ENCODE measurements at regions not wholly inside any gene's neighbourhood (a gene's known extent, or its start where the extent isn't known, plus 50 kb on each side); places are given as distances from the start of the nearest gene placed in this dataset.
"Not testable (repeated sequence)": the region's sequence is repeated elsewhere in the genome, so short reads cannot be mapped to it uniquely, and the experiment has no call there.

GRCh38 chr4:106551724-106552123 lies 183.1 kb upstream of the GIMD1 start:
- ATAC-seq, result no peak
- intact Hi-C loops (cut with DNase I), result no loop called here
- DNase-seq, result no peak

DNA sequence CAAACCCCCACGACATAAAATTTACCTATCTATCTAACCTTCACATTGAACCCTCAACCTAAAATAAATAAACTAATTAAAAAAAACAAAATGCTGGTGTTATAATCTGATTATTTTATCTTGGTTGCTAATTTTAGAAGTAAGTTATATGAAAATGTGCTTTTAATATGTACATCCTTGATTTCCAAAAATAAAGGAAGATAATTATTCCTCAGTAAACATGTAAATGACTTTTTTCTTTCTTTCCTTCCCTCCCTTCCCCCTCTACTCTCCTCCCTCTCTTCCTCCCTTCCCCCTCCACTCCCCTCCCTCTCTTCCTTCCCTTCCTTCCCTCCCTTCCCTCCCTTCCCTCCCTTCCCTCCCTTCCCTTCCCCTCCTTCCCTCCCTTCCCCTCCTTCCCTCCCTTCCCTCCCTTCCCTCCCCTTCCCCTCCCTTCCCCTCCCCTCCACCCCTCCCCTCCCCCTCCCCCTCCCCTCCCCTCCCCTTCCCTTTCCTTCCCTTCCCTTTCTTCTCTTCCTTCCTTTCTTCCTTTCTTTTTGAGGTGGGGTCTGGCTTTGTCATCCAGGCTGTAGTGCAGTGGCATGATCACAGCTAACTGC lies 180.0 kb upstream of the GIMD1 start:
- intact Hi-C loops (cut with DNase I), result no loop called here
- ATAC-seq (no peak), DNase-seq (no peak)

DNA sequence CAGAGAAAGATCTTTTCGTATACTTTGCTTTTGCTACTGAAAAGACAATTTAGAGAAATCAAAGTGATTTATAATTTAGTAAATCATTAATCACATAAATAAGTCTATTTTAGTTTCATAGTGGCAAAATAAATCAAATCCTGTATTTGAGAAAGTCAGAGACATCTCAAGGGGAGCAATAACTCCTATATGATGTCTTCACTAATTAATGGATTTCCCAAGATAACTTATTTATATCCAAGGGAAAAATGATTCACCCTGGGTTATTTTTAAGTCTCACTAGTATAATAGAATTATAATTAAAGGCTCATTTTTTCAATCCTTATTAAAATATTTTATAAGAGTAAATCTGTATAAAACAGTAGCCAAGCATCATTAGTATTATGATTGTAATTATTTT lies 177.8 kb upstream of the GIMD1 start:
- no peak for DNase-seq
- intact Hi-C loops (cut with DNase I), result no loop called here

GRCh38 chr4:106542609-106543008 lies 174.0 kb upstream of the GIMD1 start:
- DNase-seq; ATAC-seq; intact Hi-C loops (cut with DNase I): not testable (repeated sequence)

More for the DNA sequence above, 177.8 kb upstream of the GIMD1 start:
- no peak for ATAC-seq

GRCh38 chr4:106541253-106541652 lies 172.7 kb upstream of the GIMD1 start:
- intact Hi-C loops (cut with DNase I), result no loop called here
- DNase-seq (no peak), ATAC-seq (no peak)

DNA sequence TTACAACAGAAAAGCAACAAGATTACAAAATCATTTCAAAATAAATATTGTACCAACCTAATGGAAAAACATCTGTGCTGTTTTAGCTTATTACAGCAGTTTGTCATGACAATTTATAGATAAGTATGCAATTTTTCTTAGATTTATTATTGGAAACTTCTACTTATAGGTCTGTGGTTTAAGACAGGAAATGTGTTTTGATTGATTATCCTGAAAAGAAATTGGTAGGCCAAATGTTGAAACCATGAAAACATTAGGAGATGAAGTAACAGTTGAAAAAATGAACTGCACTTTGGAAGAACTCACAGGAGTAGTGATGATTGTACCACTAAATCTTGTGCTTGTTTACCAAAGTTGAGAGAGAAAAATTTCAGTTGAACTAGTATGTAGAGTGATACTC lies 162.2 kb upstream of the GIMD1 start:
- ATAC-seq, result no peak
- DNase-seq, result no peak
- intact Hi-C loops (cut with DNase I), result no loop called here

GRCh38 chr4:106530024-106530361 lies 161.4 kb upstream of the GIMD1 start:
- ATAC-seq, result no peak
- intact Hi-C loops (cut with DNase I), result no loop called here
- no peak for DNase-seq

- intact Hi-C loops (cut with DNase I), result no loop called here
- DNase-seq, result no peak
- ATAC-seq, result no peak
Measured at GRCh38 chr4:106529348-106530023, 160.9 kb upstream of the GIMD1 start.

GRCh38 chr4:106527316-106527715 lies 158.7 kb upstream of the GIMD1 start:
- intact Hi-C loops (cut with DNase I), result no loop called here
- ATAC-seq, result no peak
- no peak for DNase-seq

DNA sequence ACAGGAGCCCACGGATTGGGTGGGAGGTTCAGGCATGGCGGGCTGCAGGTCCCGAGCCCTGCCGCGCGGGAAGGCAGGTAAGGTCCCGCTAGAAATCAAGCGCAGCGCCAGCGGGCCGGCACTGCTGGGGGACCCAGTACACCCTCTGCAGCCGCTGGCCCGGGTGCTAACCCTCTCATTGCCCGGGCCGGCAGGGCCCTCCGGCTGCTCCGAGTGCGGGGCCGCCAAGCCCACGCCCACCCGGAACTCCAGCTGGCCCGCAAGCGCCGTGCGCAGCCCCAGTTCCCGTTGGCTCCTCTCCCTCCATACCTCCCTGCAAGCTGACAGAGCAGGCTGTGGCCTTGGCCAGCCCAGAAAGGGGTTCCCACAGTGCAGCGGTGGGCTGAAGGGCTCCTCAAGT lies 156.8 kb upstream of the GIMD1 start:
- intact Hi-C loops (cut with DNase I); ATAC-seq; DNase-seq: not testable (repeated sequence)

DNA sequence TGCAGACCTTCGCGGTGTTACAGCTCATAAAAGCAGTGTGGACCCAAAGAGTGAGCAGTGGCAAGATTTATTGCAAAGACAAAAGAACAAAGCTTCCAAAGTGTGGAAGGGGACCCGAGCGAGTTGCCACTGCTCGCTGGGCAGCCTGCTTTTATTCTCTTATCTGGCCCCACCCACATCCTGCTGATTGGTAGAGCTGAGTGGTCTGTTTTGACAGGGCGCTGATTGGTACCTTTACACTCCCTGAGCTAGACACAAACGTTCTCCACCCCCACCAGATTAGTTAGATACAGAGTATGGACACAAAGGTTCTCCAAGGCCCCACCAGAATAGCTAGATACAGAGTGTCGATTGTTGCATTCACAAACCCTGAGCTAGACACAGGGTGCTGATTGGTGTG lies 156.2 kb upstream of the GIMD1 start:
- intact Hi-C loops (cut with DNase I); DNase-seq; ATAC-seq: not testable (repeated sequence)

DNA sequence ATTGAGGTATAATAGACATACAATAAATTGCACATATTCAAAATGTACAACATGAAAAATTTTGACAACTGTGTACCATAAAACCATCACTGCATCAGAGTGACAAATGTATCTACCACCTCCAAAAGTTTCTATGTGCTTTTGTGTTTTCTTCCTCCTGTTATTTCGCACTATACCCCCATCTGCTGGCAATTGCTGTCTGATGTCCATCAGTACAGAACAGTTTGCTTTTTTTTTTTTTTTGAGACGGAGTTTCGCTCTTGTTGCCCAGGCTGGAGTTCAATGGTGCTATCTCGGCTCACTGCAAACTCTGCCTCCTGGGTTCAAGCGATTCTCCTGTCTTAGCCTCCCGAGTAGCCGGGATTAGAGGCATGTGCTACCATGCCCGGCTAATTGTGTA lies 154.3 kb upstream of the GIMD1 start:
- no peak for ATAC-seq
- DNase-seq, result no peak
- intact Hi-C loops (cut with DNase I), result no loop called here

- intact Hi-C loops (cut with DNase I), result no loop called here
- ATAC-seq (no peak), DNase-seq (no peak)
Measured at GRCh38 chr4:106512706-106513105, 144.1 kb upstream of the GIMD1 start.

DNA sequence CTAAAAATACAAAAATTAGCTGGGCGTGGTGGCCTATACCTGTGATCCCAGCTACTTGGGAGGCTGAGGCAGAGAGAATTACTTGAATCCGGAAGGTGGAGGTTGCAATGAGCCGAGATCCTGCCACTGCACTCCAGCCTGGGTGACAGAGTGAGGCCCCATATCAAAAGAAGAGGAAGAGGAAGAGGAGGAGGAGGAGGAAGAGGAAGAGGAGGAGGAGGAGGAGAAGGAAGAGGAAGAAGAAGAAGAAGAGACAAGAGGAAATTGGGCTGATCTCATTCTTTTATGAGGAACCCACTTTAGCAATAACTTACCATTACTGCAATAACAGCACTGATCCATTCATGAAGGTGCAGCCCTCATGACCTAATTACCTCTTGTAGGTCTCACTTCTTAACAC lies 138.9 kb upstream of the GIMD1 start:
- intact Hi-C loops (cut with DNase I), result loop anchor here in 1 of 2 donors (10.0 kb wide), 1 partner anchor 243 kb away; no protein-coding TSS in a partner anchor
- ATAC-seq, result no peak
- DNase-seq, result no peak

DNA sequence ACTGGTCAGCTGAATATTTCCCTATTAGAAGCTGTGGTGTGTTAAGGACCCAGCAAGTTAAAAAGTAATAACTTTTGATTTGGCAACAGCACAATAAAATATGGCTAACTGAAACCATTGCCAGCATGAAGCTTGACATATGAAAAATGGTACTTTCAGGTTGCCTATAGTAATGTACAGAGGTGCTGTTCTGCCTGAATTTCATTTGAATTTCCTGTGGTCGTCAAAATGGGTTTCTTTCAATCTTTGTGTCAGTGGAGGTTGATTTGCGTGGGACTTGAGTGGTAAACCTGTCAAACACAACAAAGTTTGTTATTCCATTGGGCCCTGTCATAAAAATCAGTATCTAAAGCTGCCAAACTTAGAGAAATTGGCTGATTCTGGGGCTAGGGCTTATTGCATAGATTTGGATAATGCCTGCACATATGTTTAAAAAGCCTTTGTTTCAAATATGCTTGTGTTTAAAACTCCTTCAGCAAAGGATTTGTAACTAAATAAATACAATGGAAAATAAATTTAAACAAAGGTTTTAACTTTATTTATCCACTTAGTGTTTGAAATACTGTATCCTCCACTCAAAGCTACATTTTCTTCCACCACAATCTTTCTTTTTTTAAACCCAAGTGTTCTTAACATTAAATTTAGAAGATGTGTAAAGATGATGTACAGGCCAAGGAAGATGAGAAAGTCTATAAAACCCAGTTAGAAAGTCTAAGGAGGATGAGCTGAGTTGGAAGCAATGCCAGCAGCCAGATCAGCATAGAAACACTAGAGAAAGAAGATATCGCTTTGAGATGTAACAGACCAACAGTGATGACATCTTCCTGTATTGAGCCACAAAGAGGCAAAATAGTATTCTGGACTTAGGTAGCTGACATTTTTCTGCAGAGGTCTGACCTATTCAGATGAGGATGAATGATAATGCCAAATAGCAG lies 134.8 kb upstream of the GIMD1 start:
- intact Hi-C loops (cut with DNase I), result loop anchor here in 1 of 2 donors (5.0 to 10.0 kb wide), 2 partner anchors 136 to 239 kb away; partner anchors contain the start of gene GIMD1
- no peak for ATAC-seq
- DNase-seq, result no peak

DNA sequence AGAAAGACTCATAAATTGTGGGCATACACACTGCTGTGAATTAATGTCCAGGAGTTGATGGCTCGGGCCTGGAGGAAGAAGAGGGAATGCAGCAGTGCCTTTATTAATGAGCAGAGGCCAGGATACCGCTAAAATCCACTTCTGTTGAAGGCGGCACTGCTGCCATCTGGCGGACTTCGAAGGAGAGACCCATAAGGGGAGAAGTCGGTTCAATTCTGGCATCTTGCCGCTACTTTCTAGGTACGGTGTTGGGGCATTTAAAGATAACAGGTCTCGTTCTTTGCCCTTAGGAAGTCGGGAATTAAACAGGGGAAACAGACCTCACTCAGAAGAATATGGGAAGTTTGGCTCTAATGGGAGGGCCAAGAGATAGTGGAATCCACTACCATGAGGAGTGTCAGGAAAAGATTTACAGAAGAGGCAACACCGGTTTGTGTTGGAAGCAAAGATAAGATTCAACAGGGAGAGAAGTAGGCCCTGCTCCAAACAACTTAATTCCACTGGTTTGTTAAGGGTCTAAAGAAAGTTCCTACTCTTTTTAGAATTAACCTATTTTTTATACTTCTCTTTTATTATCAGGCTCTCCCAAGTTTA lies 133.6 kb upstream of the GIMD1 start:
- DNase-seq (peak; percentile 48), ATAC-seq (peak; percentile 59 to 62)
- intact Hi-C loops (cut with DNase I), result loop anchor here in 1 of 2 donors (5.0 to 10.0 kb wide), 2 partner anchors 135 to 237 kb away; partner anchors contain the start of gene GIMD1

GRCh38 chr4:106497271-106497670 lies 128.7 kb upstream of the GIMD1 start:
- DNase-seq (no peak), ATAC-seq (no peak)
- intact Hi-C loops (cut with DNase I), result no loop called here

- intact Hi-C loops (cut with DNase I), result no loop called here
Measured at GRCh38 chr4:106496061-106496460, 127.5 kb upstream of the GIMD1 start.

DNA sequence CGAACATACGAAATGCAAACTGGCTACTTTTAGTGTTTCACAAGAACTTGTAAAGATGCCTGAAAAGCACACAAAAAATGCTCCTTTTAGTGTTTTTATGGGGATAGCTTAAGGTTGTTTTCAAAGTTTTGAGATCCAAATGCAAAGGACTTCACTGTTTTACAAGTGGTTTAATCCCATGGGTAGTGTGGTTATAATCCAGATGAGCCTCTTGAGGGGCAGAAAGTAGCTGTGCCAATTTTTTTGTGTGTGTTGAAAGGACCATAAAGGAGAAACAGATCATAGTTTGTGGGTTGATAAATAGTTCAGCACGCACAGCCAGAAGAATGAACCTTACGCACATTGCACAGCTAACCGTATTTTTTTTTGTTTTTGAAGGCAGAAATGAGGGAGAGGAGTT lies 126.9 kb upstream of the GIMD1 start:
- ATAC-seq, result no peak
- intact Hi-C loops (cut with DNase I), result no loop called here
- DNase-seq, result no peak

More at GRCh38 chr4:106496061-106496460, 127.5 kb upstream of the GIMD1 start:
- ATAC-seq (no peak), DNase-seq (no peak)

- intact Hi-C loops (cut with DNase I), result no loop called here
- DNase-seq (no peak), ATAC-seq (no peak)
Measured at GRCh38 chr4:106494066-106494465, 125.5 kb upstream of the GIMD1 start.

Measured in left cardiac atrium (tissue), 4 donors.